Neural progenitor cell (in vitro differentiated cells): ENCODE measurements at regions not wholly inside any gene's neighbourhood (a gene's known extent, or its start where the extent isn't known, plus 50 kb on each side); places are given as distances from the start of the nearest gene placed in this dataset.

Experiments used
- DNase-seq: peaks from one replicate; pipeline ENCODE4 v3.0.0-alpha.2; 2016; ENCODE audit warnings: low spot score
- H2AFZ ChIP-seq: fragments of 200-600 bp; sonication (generic); replicated peaks from 2 replicates; pipeline ENCODE4 v1.6.1; 2016; ENCODE audit warnings: antibody characterized with exemption
- H3F3A ChIP-seq: fragments of 200-600 bp; sonication (generic); 2 replicates; pipeline ENCODE4 v1.6.1; 2016; ENCODE audit warnings: antibody characterized with exemption, low read depth
- H3K27ac ChIP-seq: fragments of 200-600 bp; sonication (generic); 2 replicates; pipeline ENCODE4 v1.5.1; 2016; ENCODE audit warnings: mild to moderate bottlenecking
- H3K27me3 ChIP-seq: fragments of 200-600 bp; sonication (generic); 2 replicates; pipeline ENCODE4 v1.6.1; 2016; ENCODE audit warnings: mild to moderate bottlenecking, moderate library complexity
- H3K36me3 ChIP-seq: fragments of 200-600 bp; sonication (generic); 2 replicates; pipeline ENCODE4 v1.5.1; 2016
- H3K4me1 ChIP-seq: fragments of 200-600 bp; sonication (generic); 2 replicates; pipeline ENCODE4 v1.6.1; 2016; ENCODE audit warnings: mixed run types
- H3K4me2 ChIP-seq: fragments of 200-600 bp; sonication (generic); 2 replicates; pipeline ENCODE4 v1.6.1; 2016
- H3K4me3 ChIP-seq: fragments of 200-600 bp; sonication (generic); 2 replicates; pipeline ENCODE4 v1.5.1; 2016
- H3K79me2 ChIP-seq: fragments of 200-600 bp; sonication (generic); 2 replicates; pipeline ENCODE4 v1.6.1; 2016; ENCODE audit warnings: low read depth
- H3K9ac ChIP-seq: fragments of 200-600 bp; sonication (generic); 2 replicates; pipeline ENCODE4 v1.6.1; 2016
- H3K9me3 ChIP-seq: fragments of 200-600 bp; sonication (generic); 2 replicates; pipeline ENCODE4 v1.5.1; 2016; ENCODE audit warnings: low read depth
- H4K20me1 ChIP-seq: fragments of 200-600 bp; sonication (generic); 2 replicates; pipeline ENCODE4 v1.6.1; 2016; ENCODE audit warnings: low read depth
- H3K27ac Mint-ChIP-seq: 3 replicates; pipeline ENCODE4 v1.8.0; 2021; ENCODE audit warnings: mixed read lengths
- H3K27me3 Mint-ChIP-seq: 2 replicates; pipeline ENCODE4 v1.8.0; 2022; ENCODE audit warnings: low read depth, mild to moderate bottlenecking, inconsistent platforms, moderate library complexity, mixed read lengths; ENCODE audit not compliant: insufficient read depth
- H3K36me3 Mint-ChIP-seq: 3 replicates; pipeline ENCODE4 v1.8.0; 2021; ENCODE audit warnings: mixed read lengths
- H3K4me1 Mint-ChIP-seq: 3 replicates; pipeline ENCODE4 v1.8.0; 2021; ENCODE audit warnings: mixed read lengths
- H3K4me3 Mint-ChIP-seq: 3 replicates; pipeline ENCODE4 v1.8.0; 2021; ENCODE audit warnings: mild to moderate bottlenecking, moderate library complexity, mixed read lengths
- H3K9me3 Mint-ChIP-seq: 3 replicates; pipeline ENCODE4 v1.8.0; 2020; ENCODE audit warnings: mixed read lengths
- CTCF ChIP-seq: fragments of 200-600 bp; sonication (generic); IDR thresholded peaks from 2 replicates; pipeline ENCODE4 v1.5.1; 2017; ENCODE audit warnings: antibody characterized with exemption, mild to moderate bottlenecking
- EZH2 ChIP-seq: fragments of 200-600 bp; sonication (generic); IDR thresholded peaks from 2 replicates; pipeline ENCODE4 v1.6.1; 2017; ENCODE audit warnings: antibody characterized with exemption, mild to moderate bottlenecking, moderate library complexity
- EZH2phosphoT487 ChIP-seq: fragments of 200-600 bp; sonication (generic); IDR thresholded peaks from 2 replicates; pipeline ENCODE4 v1.6.1; 2017; ENCODE audit warnings: antibody characterized with exemption

- Histone ChIP-seq H3K79me2 (no peaks in the 10 kb centered on the region), H3K4me1 (peaks cover 17% of the 10 kb centered on the region), H3K4me2 (no peak overlapping the region), H3F3A (peaks cover 13% of the 10 kb centered on the region), H4K20me1 (no peaks in the 10 kb centered on the region), H3K9me3 (no peaks in the 10 kb centered on the region), H3K9ac (no peak overlapping the region), H3K36me3 (no peaks in the 10 kb centered on the region), H3K4me3 (no peak overlapping the region), H2AFZ (no peak overlapping the region), H3K27ac (no peak overlapping the region), H3K27me3 (peaks cover 16% of the 10 kb centered on the region)
- H3K4me3 Mint-ChIP-seq: no peak overlapping the region
- peaks cover 6% of the 10 kb centered on the region for H3K27me3 Mint-ChIP-seq
- H3K27ac Mint-ChIP-seq: no peak overlapping the region
- peaks cover 5% of the 10 kb centered on the region for H3K9me3 Mint-ChIP-seq
- TF ChIP-seq EZH2 (no peak), CTCF (no peak), EZH2phosphoT487 (no peak)
- no peaks in the 10 kb centered on the region for H3K36me3 Mint-ChIP-seq
- no peak for DNase-seq
- H3K4me1 Mint-ChIP-seq: peaks cover 19% of the 10 kb centered on the region
Measured at GRCh38 chr10:111138544-111138943, 61.7 kb downstream of the ADRA2A start.

- Mint-ChIP-seq H3K9me3 (peaks cover 5% of the 10 kb centered on the region), H3K36me3 (no peaks in the 10 kb centered on the region), H3K4me1 (peaks cover 19% of the 10 kb centered on the region), H3K27ac (no peak overlapping the region), H3K4me3 (no peak overlapping the region), H3K27me3 (peaks cover 8% of the 10 kb centered on the region)
- H3K4me3 ChIP-seq: no peak overlapping the region
- H2AFZ ChIP-seq: no peak overlapping the region
- TF ChIP-seq CTCF: no peak
- no peak for TF ChIP-seq EZH2
- no peak for TF ChIP-seq EZH2phosphoT487
- H3K9ac ChIP-seq: no peak overlapping the region
- no peak overlapping the region for H3K27ac ChIP-seq
- no peaks in the 10 kb centered on the region for H4K20me1 ChIP-seq
- peaks cover 16% of the 10 kb centered on the region for H3K27me3 ChIP-seq
- H3K9me3 ChIP-seq: no peaks in the 10 kb centered on the region
- H3K4me1 ChIP-seq: peaks cover 17% of the 10 kb centered on the region
- H3K36me3 ChIP-seq: no peaks in the 10 kb centered on the region
- no peak for DNase-seq
- no peak overlapping the region for H3K4me2 ChIP-seq
- no peaks in the 10 kb centered on the region for H3K79me2 ChIP-seq
- peaks cover 13% of the 10 kb centered on the region for H3F3A ChIP-seq
Measured at GRCh38 chr10:111139567-111139966, 62.7 kb downstream of the ADRA2A start.

GRCh38 chr10:111142092-111142768, 65.4 kb downstream of the ADRA2A start:
- H3K27me3 Mint-ChIP-seq: peaks cover 6% of the 10 kb centered on the region
- H3K4me3 Mint-ChIP-seq: no peak overlapping the region
- no peak overlapping the region for H3K4me2 ChIP-seq
- H3F3A ChIP-seq: peaks cover 5% of the 10 kb centered on the region
- H3K27me3 ChIP-seq: peaks cover 16% of the 10 kb centered on the region
- no peaks in the 10 kb centered on the region for H3K79me2 ChIP-seq
- no peaks in the 10 kb centered on the region for H3K36me3 Mint-ChIP-seq
- no peaks in the 10 kb centered on the region for H4K20me1 ChIP-seq
- H3K9me3 ChIP-seq: no peaks in the 10 kb centered on the region
- H3K36me3 ChIP-seq: no peaks in the 10 kb centered on the region
- no peak overlapping the region for H3K27ac Mint-ChIP-seq
- H3K4me3 ChIP-seq: no peak overlapping the region
- H3K4me1 ChIP-seq: peaks cover 8% of the 10 kb centered on the region
- no peak for DNase-seq
- H3K9ac ChIP-seq: no peak overlapping the region
- no peaks in the 10 kb centered on the region for H3K9me3 Mint-ChIP-seq
- peak; percentile 41 for TF ChIP-seq CTCF
- no peak for TF ChIP-seq EZH2
- no peak overlapping the region for H3K27ac ChIP-seq
- peaks cover 20% of the 10 kb centered on the region for H3K4me1 Mint-ChIP-seq
- H2AFZ ChIP-seq: no peak overlapping the region
